Tibial artery (tissue), 4 donors: ENCODE measurements at regions not wholly inside any gene's neighbourhood (a gene's known extent, or its start where the extent isn't known, plus 50 kb on each side); places are given as distances from the start of the nearest gene placed in this dataset.

Source experiments
- DNase-seq, 2 donors: peaks; one replicate each; pipeline ENCODE4 v3.0.0-alpha.2; 2019
- H3K27ac ChIP-seq, 2 donors: fragments of 200-600 bp; sonication (generic) in 1 of 2; 1 replicate in 1 of 2; 2 replicates in 1 of 2; pipeline ENCODE4 v1.5.1; 2018 to 2019; ENCODE audit warnings: mild to moderate bottlenecking in 1 of 2
- H3K27me3 ChIP-seq, 2 donors: fragments of 200-600 bp; sonication (generic) in 1 of 2; one replicate each; pipeline versions ENCODE4 v1.5.1 to v1.6.0; 2016 to 2019
- H3K36me3 ChIP-seq, 3 donors: fragments of 200-600 bp; sonication (generic) in 2 of 3; one replicate each; pipeline ENCODE4 v1.5.1; 2016 to 2019; ENCODE audit warnings: mild to moderate bottlenecking in 2 of 3
- H3K4me1 ChIP-seq, 4 donors: fragments of 200-600 bp; sonication (generic) in 2 of 4; 1 replicate in 3 of 4; 2 replicates in 1 of 4; pipeline ENCODE4 v1.5.1; 2016 to 2019
- H3K4me3 ChIP-seq, 2 donors: fragments of 200-600 bp; sonication (generic) in 1 of 2; 1 replicate in 1 of 2; 2 replicates in 1 of 2; pipeline ENCODE4 v1.5.1; 2018 to 2019; ENCODE audit warnings: mild to moderate bottlenecking in 2 of 2
- H3K9me3 ChIP-seq, 3 donors: fragments of 200-600 bp; sonication (generic) in 1 of 3; one replicate each; pipeline ENCODE4 v1.5.1; 2016 to 2019
- intact Hi-C: fragments of 100-400 bp; cut with DNase I; formaldehyde crosslinking; loops from one replicate; pipeline ENCODE4 v1.15.0; 2023; ENCODE audit warnings: low total_unique reads
- TF ChIP-seq, protein P1 (sequence below), 2 experiments: fragments of 200-600 bp in 1 of 2; fragments of 450-650 bp in 1 of 2; IDR thresholded peaks; one replicate each; pipeline ENCODE4 v1.5.1; 2017 to 2019; ENCODE audit warnings: antibody characterized with exemption in 2 of 2, mild to moderate bottlenecking in 1 of 2, moderate library complexity in 1 of 2

DNA sequence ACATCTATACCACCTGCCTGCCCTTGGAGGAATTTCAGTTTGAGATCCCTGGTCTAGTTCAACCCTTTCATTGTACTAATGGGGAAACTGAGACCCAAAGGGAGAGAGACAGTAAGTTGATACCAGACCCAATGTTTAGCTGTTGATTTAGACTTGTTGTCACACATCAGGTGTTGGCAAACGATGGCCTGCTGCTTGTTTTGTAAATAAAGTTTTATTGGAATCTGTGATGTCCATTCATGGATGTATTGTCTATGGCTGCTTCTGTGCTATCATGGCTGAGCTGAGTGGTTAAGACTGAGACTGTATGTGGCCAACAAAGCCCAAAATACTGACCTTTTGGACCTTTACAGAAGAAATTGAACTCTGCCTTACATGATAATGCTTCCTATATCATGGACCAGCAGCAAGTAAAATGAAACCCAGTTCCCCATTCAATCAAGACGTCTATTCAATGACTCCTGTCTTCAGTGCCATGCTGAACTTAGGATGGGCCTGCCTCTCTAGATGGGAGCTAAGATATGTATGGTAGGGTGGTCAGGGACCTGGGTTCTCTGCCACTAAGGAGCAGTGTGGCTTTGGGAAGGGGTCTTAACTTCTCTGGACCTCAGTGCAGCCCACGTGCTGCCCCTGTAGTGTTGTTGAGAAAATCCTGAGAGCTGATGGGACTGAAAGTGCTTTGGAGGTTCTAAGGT, 111.0 kb downstream of the IRX5 start:
- intact Hi-C loops: no loop called here
- no peaks in the 10 kb centered on the region for H3K4me1 ChIP-seq
- no peaks in the 10 kb centered on the region for H3K27me3 ChIP-seq
- H3K9me3 ChIP-seq: no peaks in the 10 kb centered on the region
- TF ChIP-seq, protein P1, sequence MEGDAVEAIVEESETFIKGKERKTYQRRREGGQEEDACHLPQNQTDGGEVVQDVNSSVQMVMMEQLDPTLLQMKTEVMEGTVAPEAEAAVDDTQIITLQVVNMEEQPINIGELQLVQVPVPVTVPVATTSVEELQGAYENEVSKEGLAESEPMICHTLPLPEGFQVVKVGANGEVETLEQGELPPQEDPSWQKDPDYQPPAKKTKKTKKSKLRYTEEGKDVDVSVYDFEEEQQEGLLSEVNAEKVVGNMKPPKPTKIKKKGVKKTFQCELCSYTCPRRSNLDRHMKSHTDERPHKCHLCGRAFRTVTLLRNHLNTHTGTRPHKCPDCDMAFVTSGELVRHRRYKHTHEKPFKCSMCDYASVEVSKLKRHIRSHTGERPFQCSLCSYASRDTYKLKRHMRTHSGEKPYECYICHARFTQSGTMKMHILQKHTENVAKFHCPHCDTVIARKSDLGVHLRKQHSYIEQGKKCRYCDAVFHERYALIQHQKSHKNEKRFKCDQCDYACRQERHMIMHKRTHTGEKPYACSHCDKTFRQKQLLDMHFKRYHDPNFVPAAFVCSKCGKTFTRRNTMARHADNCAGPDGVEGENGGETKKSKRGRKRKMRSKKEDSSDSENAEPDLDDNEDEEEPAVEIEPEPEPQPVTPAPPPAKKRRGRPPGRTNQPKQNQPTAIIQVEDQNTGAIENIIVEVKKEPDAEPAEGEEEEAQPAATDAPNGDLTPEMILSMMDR (IDR thresholded peaks at IDR 0.05): no peak
- H3K36me3 ChIP-seq: no peaks in the 10 kb centered on the region
- peak in 1 of 2 donors; percentile 13 for DNase-seq
- no peak overlapping the region for H3K4me3 ChIP-seq
- no peak overlapping the region for H3K27ac ChIP-seq

- no peak overlapping the region for H3K27ac ChIP-seq
- H3K27me3 ChIP-seq: no peaks in the 10 kb centered on the region
- peak in 1 of 2 donors; percentile 58 for DNase-seq
- no peaks in the 10 kb centered on the region for H3K36me3 ChIP-seq
- no peak overlapping the region for H3K4me3 ChIP-seq
- TF ChIP-seq, protein P1 (IDR thresholded peaks at IDR 0.05): no peak
- H3K4me1 ChIP-seq: no peaks in the 10 kb centered on the region
- no peaks in the 10 kb centered on the region for H3K9me3 ChIP-seq
- intact Hi-C loops: no loop called here
Measured at GRCh38 chr16:55042556-55043432, 112.1 kb downstream of the IRX5 start.

GRCh38 chr16:55043499-55043898, 112.8 kb downstream of the IRX5 start:
- Histone ChIP-seq H3K4me1 (no peaks in the 10 kb centered on the region), H3K4me3 (no peak overlapping the region), H3K27me3 (no peaks in the 10 kb centered on the region), H3K36me3 (no peaks in the 10 kb centered on the region), H3K27ac (no peak overlapping the region), H3K9me3 (no peaks in the 10 kb centered on the region)
- no peak for DNase-seq
- intact Hi-C loops: no loop called here
- TF ChIP-seq, protein P1 (IDR thresholded peaks at IDR 0.05): no peak

- TF ChIP-seq, protein P1 (IDR thresholded peaks at IDR 0.05): no peak
- Histone ChIP-seq H3K4me1 (no peaks in the 10 kb centered on the region), H3K9me3 (no peaks in the 10 kb centered on the region), H3K27me3 (no peaks in the 10 kb centered on the region), H3K4me3 (no peak overlapping the region), H3K36me3 (no peaks in the 10 kb centered on the region), H3K27ac (no peak overlapping the region)
- intact Hi-C loops: no loop called here
- DNase-seq: peak in 1 of 2 donors; percentile 62
Measured at GRCh38 chr16:55044201-55044975, 113.7 kb downstream of the IRX5 start.

- intact Hi-C loops: no loop called here
- peak in 1 of 2 donors; percentile 19 for DNase-seq
- Histone ChIP-seq H3K4me1 (no peaks in the 10 kb centered on the region), H3K9me3 (no peaks in the 10 kb centered on the region), H3K27ac (no peak overlapping the region), H3K36me3 (no peaks in the 10 kb centered on the region), H3K4me3 (no peak overlapping the region), H3K27me3 (no peaks in the 10 kb centered on the region)
- TF ChIP-seq, protein P1 (IDR thresholded peaks at IDR 0.05): no peak
Measured at GRCh38 chr16:55045329-55045728, 114.7 kb downstream of the IRX5 start.
